ENCODE measurements at regions not wholly inside any gene's neighbourhood (a gene's known extent, or its start where the extent isn't known, plus 50 kb on each side); places are given as distances from the start of the nearest gene placed in this dataset.

DNA sequence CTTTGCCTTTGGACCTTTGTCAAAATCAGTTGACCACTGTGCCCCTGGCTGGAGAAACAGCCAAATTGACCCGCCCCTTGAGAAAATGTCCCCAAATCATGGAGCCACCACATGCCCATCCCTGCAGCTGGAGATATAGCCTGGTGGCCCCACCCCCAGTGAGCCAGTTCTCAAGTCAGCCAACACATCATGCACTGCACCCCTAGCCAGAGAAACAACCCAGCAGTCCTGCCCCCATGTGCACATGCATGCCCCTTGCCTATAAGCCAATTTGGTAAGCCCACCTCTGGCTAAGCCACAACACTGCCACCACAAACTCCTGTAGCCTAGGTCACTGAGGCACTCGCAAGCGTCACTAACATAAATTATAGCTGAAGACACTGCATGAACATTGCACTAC lies 174.2 kb upstream of the ECI2 start (continued):
- TF ChIP-seq, protein P1, sequence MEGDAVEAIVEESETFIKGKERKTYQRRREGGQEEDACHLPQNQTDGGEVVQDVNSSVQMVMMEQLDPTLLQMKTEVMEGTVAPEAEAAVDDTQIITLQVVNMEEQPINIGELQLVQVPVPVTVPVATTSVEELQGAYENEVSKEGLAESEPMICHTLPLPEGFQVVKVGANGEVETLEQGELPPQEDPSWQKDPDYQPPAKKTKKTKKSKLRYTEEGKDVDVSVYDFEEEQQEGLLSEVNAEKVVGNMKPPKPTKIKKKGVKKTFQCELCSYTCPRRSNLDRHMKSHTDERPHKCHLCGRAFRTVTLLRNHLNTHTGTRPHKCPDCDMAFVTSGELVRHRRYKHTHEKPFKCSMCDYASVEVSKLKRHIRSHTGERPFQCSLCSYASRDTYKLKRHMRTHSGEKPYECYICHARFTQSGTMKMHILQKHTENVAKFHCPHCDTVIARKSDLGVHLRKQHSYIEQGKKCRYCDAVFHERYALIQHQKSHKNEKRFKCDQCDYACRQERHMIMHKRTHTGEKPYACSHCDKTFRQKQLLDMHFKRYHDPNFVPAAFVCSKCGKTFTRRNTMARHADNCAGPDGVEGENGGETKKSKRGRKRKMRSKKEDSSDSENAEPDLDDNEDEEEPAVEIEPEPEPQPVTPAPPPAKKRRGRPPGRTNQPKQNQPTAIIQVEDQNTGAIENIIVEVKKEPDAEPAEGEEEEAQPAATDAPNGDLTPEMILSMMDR (conservative IDR thresholded peaks at IDR 0.05; ENCODE audit: low read depth in 2 of 2): no peak
- TF ChIP-seq EZH2phosphoT487 (IDR thresholded peaks at IDR 0.05; ENCODE audit: unreplicated experiment): no peak
- TF ChIP-seq, protein P2, sequence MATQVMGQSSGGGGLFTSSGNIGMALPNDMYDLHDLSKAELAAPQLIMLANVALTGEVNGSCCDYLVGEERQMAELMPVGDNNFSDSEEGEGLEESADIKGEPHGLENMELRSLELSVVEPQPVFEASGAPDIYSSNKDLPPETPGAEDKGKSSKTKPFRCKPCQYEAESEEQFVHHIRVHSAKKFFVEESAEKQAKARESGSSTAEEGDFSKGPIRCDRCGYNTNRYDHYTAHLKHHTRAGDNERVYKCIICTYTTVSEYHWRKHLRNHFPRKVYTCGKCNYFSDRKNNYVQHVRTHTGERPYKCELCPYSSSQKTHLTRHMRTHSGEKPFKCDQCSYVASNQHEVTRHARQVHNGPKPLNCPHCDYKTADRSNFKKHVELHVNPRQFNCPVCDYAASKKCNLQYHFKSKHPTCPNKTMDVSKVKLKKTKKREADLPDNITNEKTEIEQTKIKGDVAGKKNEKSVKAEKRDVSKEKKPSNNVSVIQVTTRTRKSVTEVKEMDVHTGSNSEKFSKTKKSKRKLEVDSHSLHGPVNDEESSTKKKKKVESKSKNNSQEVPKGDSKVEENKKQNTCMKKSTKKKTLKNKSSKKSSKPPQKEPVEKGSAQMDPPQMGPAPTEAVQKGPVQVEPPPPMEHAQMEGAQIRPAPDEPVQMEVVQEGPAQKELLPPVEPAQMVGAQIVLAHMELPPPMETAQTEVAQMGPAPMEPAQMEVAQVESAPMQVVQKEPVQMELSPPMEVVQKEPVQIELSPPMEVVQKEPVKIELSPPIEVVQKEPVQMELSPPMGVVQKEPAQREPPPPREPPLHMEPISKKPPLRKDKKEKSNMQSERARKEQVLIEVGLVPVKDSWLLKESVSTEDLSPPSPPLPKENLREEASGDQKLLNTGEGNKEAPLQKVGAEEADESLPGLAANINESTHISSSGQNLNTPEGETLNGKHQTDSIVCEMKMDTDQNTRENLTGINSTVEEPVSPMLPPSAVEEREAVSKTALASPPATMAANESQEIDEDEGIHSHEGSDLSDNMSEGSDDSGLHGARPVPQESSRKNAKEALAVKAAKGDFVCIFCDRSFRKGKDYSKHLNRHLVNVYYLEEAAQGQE (IDR thresholded peaks at IDR 0.05; ENCODE audit: unreplicated experiment): no peak
- no peak for TF ChIP-seq POLR2AphosphoS5 (IDR thresholded peaks at IDR 0.05; ENCODE audit: low read depth)
- no peak for TF ChIP-seq JUNB (IDR thresholded peaks at IDR 0.05; ENCODE audit: unreplicated experiment)
- TF ChIP-seq ZNF114 (CRISPR knock-in tag; IDR thresholded peaks at IDR 0.05): no peak
- TF ChIP-seq, protein P3, sequence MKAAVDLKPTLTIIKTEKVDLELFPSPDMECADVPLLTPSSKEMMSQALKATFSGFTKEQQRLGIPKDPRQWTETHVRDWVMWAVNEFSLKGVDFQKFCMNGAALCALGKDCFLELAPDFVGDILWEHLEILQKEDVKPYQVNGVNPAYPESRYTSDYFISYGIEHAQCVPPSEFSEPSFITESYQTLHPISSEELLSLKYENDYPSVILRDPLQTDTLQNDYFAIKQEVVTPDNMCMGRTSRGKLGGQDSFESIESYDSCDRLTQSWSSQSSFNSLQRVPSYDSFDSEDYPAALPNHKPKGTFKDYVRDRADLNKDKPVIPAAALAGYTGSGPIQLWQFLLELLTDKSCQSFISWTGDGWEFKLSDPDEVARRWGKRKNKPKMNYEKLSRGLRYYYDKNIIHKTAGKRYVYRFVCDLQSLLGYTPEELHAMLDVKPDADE (IDR thresholded peaks at IDR 0.05): no peak
- TF ChIP-seq STAT1 (IDR thresholded peaks at IDR 0.05; ENCODE audit: unreplicated experiment): no peak
- TF ChIP-seq NANOG (IDR thresholded peaks at IDR 0.05; ENCODE audit: borderline replicate concordance): no peak
- no peak for TF ChIP-seq CREB1 (CRISPR knock-in tag; IDR thresholded peaks at IDR 0.05; ENCODE audit: low read depth)
- no peak for TF ChIP-seq EZH2 (IDR thresholded peaks at IDR 0.05; ENCODE audit: low read depth, unreplicated experiment)

DNA sequence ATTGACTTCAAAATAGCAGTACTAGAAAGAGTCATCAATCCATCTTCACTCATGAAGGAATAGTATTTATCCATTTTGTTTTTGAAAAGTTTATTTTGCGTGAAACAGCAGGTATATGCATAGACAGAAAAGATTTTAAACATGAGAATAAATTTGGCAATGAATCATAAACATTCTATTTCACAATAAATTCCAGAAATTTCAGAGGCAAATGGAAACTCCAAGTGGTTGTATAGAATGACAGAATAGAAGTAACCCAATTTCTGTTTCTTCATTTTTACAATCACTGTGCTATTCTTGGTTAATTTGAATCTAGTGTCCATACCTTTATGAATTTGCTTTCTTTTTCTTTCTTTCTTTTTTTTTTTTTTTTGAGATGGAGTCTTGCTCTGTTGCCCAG lies 173.0 kb upstream of the ECI2 start:
- DNase-seq (ENCODE audit: low spot score): no peak
- H3K4me1 ChIP-seq (ENCODE audit: insufficient read depth): no peaks in the 10 kb centered on the region
- H3K4me2 ChIP-seq: no peak overlapping the region
- H3K9me2 ChIP-seq (ENCODE audit: insufficient read depth): peaks cover 8% of the 10 kb centered on the region; the same call in 1 of the 2 replicates
- H3K79me2 ChIP-seq (replicated peaks; ENCODE audit: insufficient read depth): no peaks in the 10 kb centered on the region
- Mint-ChIP-seq H3K36me3 (ENCODE audit: low read depth) (peaks cover 3% of the 10 kb centered on the region; the same call in 2 of the 3 replicates), H3K9me3 (peaks cover 21% of the 10 kb centered on the region), H3K27ac (no peak overlapping the region), H3K27me3 (ENCODE audit: insufficient read depth, low read depth, poor library complexity) (peaks cover 2% of the 10 kb centered on the region), H3K4me3 (no peak overlapping the region), H3K4me1 (no peaks in the 10 kb centered on the region)
- H2AFZ ChIP-seq: no peak overlapping the region
- no peaks in the 10 kb centered on the region for H3K27me3 ChIP-seq (ENCODE audit: insufficient read depth)
- no peaks in the 10 kb centered on the region for H3K36me3 ChIP-seq (ENCODE audit: insufficient read depth)
- H4K20me1 ChIP-seq (replicated peaks; ENCODE audit: insufficient read depth): no peaks in the 10 kb centered on the region
- no peak overlapping the region for H3K4me3 ChIP-seq
- no peak for ATAC-seq
- H3F3A ChIP-seq (replicated peaks; ENCODE audit: low read depth): no peaks in the 10 kb centered on the region
- H3K27ac ChIP-seq (ENCODE audit: low read depth): no peak overlapping the region
- TF ChIP-seq CREB1 (CRISPR knock-in tag; IDR thresholded peaks at IDR 0.05; ENCODE audit: low read depth) (no peak), EZH2 (IDR thresholded peaks at IDR 0.05; ENCODE audit: low read depth, unreplicated experiment) (no peak), STAT1 (IDR thresholded peaks at IDR 0.05; ENCODE audit: unreplicated experiment) (no peak), ZNF331 (CRISPR knock-in tag; IDR thresholded peaks at IDR 0.05; ENCODE audit: low read depth) (no peak)
- TF ChIP-seq, protein P3 (IDR thresholded peaks at IDR 0.05): no peak

All from GM23338 (cell line).